Kidney (tissue), 13 donors: ENCODE measurements at regions not wholly inside any gene's neighbourhood (a gene's known extent, or its start where the extent isn't known, plus 50 kb on each side); places are given as distances from the start of the nearest gene placed in this dataset.
A peak's percentile ranks its signal among the peaks of the same experiment; 100 is the strongest.

Experiments
- DNase-seq, 5 donors: peaks; one replicate each; pipeline ENCODE4 v3.0.0-alpha.2; 2013 to 2020
- FAIRE-seq: peaks from 2 replicates; lab custom pipeline; 2012; peaks lifted over from hg19 to GRCh38; lab: Jason Lieb, UNC
- H3K27ac ChIP-seq, 2 donors: one replicate each; pipeline ENCODE4 v1.7.0; 2013; ENCODE audit warnings: low read depth in 2 of 2, low read length in 2 of 2, inconsistent platforms in 1 of 2
- H3K27me3 ChIP-seq: one replicate; pipeline ENCODE4 v1.7.1; 2013; ENCODE audit warnings: low read length, inconsistent platforms; ENCODE audit not compliant: control insufficient read depth, insufficient read depth
- H3K36me3 ChIP-seq, 3 donors: one replicate each; pipeline versions ENCODE4 v1.7.0 to v1.7.1; 2013; ENCODE audit warnings: low read length in 3 of 3, control low read depth in 1 of 3, inconsistent platforms in 1 of 3; ENCODE audit not compliant: insufficient read depth in 3 of 3, control insufficient read depth in 2 of 3
- H3K4me1 ChIP-seq, 3 donors: one replicate each; pipeline versions ENCODE4 v1.7.0 to v1.7.1; 2013; ENCODE audit warnings: low read length in 3 of 3, inconsistent platforms in 1 of 3, low read depth in 1 of 3; ENCODE audit not compliant: control insufficient read depth in 2 of 3, insufficient read depth in 2 of 3
- H3K4me3 ChIP-seq, 3 donors: one replicate each; pipeline versions ENCODE4 v1.7.0 to v1.8.1; 2013; ENCODE audit warnings: low read length in 3 of 3, control low read depth in 1 of 3, inconsistent platforms in 1 of 3
- H3K9ac ChIP-seq, 3 donors: one replicate each; pipeline versions ENCODE4 v1.7.0 to v1.7.1; 2013; ENCODE audit warnings: low read length in 3 of 3, control low read depth in 1 of 3, inconsistent platforms in 1 of 3
- H3K9me3 ChIP-seq, 3 donors: one replicate each; pipeline versions ENCODE4 v1.7.0 to v1.7.1; 2013; ENCODE audit warnings: low read length in 3 of 3, control low read depth in 1 of 3, inconsistent platforms in 1 of 3; ENCODE audit not compliant: control insufficient read depth in 2 of 3, insufficient read depth in 1 of 3
- intact Hi-C: fragments of 100-400 bp; cut with DNase I; formaldehyde crosslinking; loops from one replicate; pipeline ENCODE4 v1.11.1; 2022
- TF ChIP-seq, protein P1 (sequence below): IDR thresholded peaks from 3 replicates; pipeline ENCODE4 v1.5.1; 2012; ENCODE audit warnings: mild to moderate bottlenecking, moderate library complexity, borderline replicate concordance; ENCODE audit not compliant: insufficient read depth; ENCODE audit errors: extremely low read depth
- donor health status: control.
- donor health status: control.
- donor health status: control.
- donor health status: control.
- donor health status: control.
- donor health status: DM: yes; HTN: yes; CAD: no.
- donor health status: Normal renal cell carcinoma (clear cell type).

DNA sequence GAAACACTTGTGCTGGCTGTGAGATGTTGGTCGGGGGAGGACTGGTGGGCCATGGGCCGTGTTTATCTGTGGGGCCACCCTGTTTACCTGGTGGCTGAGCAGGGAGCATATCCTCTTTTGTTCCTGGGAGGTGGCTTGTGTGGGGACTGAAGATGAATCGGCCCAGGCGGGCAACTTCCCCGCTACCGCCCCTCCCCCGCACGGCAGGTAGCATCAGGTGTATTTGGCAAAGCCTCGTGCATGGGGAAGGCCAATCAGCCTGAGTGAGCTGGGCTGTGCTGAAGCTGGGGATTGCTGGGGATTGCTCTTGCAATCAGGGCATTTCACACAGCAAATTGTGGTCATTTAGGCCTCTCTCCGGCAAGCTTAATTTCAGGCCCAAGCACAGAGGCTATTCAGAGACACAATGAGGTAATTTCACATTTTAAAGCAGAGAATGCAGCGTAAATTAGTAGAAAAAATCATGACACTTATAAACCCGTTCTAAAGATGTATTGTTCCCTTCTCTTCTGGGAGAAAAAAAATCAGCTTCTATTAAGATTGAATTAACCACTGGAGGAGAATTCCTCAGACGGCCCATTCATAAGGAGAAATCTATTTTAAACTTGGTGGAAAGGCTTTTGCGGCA is 197.7 kb upstream of the POU3F1 start:
- TF ChIP-seq, protein P1, sequence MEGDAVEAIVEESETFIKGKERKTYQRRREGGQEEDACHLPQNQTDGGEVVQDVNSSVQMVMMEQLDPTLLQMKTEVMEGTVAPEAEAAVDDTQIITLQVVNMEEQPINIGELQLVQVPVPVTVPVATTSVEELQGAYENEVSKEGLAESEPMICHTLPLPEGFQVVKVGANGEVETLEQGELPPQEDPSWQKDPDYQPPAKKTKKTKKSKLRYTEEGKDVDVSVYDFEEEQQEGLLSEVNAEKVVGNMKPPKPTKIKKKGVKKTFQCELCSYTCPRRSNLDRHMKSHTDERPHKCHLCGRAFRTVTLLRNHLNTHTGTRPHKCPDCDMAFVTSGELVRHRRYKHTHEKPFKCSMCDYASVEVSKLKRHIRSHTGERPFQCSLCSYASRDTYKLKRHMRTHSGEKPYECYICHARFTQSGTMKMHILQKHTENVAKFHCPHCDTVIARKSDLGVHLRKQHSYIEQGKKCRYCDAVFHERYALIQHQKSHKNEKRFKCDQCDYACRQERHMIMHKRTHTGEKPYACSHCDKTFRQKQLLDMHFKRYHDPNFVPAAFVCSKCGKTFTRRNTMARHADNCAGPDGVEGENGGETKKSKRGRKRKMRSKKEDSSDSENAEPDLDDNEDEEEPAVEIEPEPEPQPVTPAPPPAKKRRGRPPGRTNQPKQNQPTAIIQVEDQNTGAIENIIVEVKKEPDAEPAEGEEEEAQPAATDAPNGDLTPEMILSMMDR, result no peak
- no peaks in the 10 kb centered on the region for H3K9me3 ChIP-seq
- H3K27ac ChIP-seq, result no peak overlapping the region
- peak in 1 of 5 donors; percentile 48 for DNase-seq
- peaks cover 5% of the 10 kb centered on the region for H3K27me3 ChIP-seq
- intact Hi-C loops, result no loop called here
- no peaks in the 10 kb centered on the region for H3K36me3 ChIP-seq
- H3K4me3 ChIP-seq, result no peak overlapping the region
- no peak for FAIRE-seq
- peaks cover 0 to 16% (median 10%) of the 10 kb centered on the region in 3 donors for H3K4me1 ChIP-seq
- no peak overlapping the region for H3K9ac ChIP-seq

DNA sequence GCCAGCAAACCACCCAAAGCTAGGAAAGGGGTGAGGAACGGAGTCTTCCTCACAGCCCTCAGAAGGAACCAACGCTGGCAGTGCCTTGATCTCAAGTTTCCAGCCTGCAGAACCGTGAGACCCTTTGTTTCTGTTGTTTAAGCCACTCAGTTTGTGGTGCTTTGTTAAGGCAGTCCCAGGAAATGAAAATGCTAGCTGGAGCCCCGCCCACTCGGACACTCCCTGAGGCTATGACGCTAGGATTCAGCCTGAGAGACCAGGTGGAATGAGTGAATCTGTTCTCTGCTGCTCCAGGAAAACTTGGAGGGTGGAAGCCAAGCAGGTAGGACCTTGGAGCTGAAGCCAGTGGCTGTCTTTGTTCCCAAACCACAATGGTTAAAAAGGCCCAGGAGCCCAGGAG is 196.5 kb upstream of the POU3F1 start:
- TF ChIP-seq, protein P1, result no peak
- no peak overlapping the region for H3K27ac ChIP-seq
- no peak for FAIRE-seq
- no peaks in the 10 kb centered on the region for H3K36me3 ChIP-seq
- H3K9me3 ChIP-seq, result no peaks in the 10 kb centered on the region
- no peak overlapping the region for H3K4me3 ChIP-seq
- peaks cover 3% of the 10 kb centered on the region for H3K27me3 ChIP-seq
- no peak overlapping the region for H3K9ac ChIP-seq
- DNase-seq, result peak in 2 of 5 donors; percentile 25 to 33
- H3K4me1 ChIP-seq, result peaks cover 0 to 13% (median 10%) of the 10 kb centered on the region in 3 donors
- intact Hi-C loops, result no loop called here

DNA sequence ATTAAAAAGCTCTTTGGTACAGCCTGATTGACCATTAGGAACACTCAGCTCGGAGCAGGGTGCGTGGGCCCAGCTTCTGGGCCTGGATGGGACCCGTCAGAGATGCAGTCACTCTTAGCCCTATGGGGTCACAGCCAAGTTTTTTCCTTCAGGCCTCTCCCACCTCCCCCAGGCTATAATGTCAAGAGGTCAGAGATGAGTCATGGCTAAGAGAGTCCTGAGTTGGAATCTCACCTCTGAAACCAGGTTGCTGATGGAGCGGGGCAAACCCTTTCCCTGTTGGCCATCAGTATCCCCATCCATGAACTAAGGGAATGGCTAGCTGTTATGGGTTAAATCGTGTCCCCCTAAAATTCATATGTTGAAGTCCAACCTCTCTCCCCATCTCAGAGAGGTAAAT is 195.9 kb upstream of the POU3F1 start:
- intact Hi-C loops, result no loop called here
- FAIRE-seq, result no peak
- peaks cover 3% of the 10 kb centered on the region for H3K27me3 ChIP-seq
- H3K9me3 ChIP-seq, result no peaks in the 10 kb centered on the region
- no peak for DNase-seq
- no peak overlapping the region for H3K27ac ChIP-seq
- TF ChIP-seq, protein P1, result no peak
- no peaks in the 10 kb centered on the region for H3K36me3 ChIP-seq
- H3K4me1 ChIP-seq, result peaks cover 0 to 10% (median 8%) of the 10 kb centered on the region in 3 donors
- no peak overlapping the region for H3K9ac ChIP-seq
- no peak overlapping the region for H3K4me3 ChIP-seq
